CD8-positive, alpha-beta memory T cell (primary cell): ENCODE measurements at regions not wholly inside any gene's neighbourhood (a gene's known extent, or its start where the extent isn't known, plus 50 kb on each side); places are given as distances from the start of the nearest gene placed in this dataset.
"Not testable (repeated sequence)": the region's sequence is repeated elsewhere in the genome, so short reads cannot be mapped to it uniquely, and the experiment has no call there.

Source experiments
- CTCF ChIA-PET: fragments of 350-600 bp; sonication (Branson Sonifier 250); formaldehyde crosslinking; loops from one replicate; lab custom pipeline; 2021; ENCODE audit warnings: antibody characterized with exemption; lab: Charles Lee
- POLR2A ChIA-PET: fragments of 350-600 bp; sonication (Branson Sonifier 250); formaldehyde crosslinking; loops from one replicate; lab custom pipeline; 2021; ENCODE audit warnings: antibody characterized with exemption; lab: Charles Lee
- DNase-seq, 5 donors: peaks; one replicate each; pipeline versions ENCODE4 v3.0.0 to v3.0.0-alpha.2; 2020 to 2022; ENCODE audit warnings: mixed read lengths in 1 of 5
- H3K27ac ChIP-seq: one replicate; pipeline ENCODE4 v1.7.0; 2013; ENCODE audit warnings: low read depth, mild to moderate bottlenecking, low read length, moderate library complexity
- H3K27me3 ChIP-seq: 2 replicates; pipeline ENCODE4 v1.7.0; 2013; ENCODE audit warnings: low read length, mild to moderate bottlenecking; ENCODE audit not compliant: insufficient read depth, poor library complexity, severe bottlenecking
- H3K36me3 ChIP-seq: 2 replicates; pipeline ENCODE4 v1.7.0; 2013; ENCODE audit warnings: mild to moderate bottlenecking, low read length, moderate library complexity; ENCODE audit not compliant: insufficient read depth
- H3K4me1 ChIP-seq: 2 replicates; pipeline ENCODE4 v1.7.0; 2013; ENCODE audit warnings: mild to moderate bottlenecking, low read length, moderate library complexity; ENCODE audit not compliant: insufficient read depth
- H3K4me3 ChIP-seq: 2 replicates; pipeline ENCODE4 v1.7.0; 2013; ENCODE audit warnings: mild to moderate bottlenecking, low read length
- H3K9me3 ChIP-seq: 2 replicates; pipeline ENCODE4 v1.7.0; 2013; ENCODE audit warnings: mild to moderate bottlenecking, low read length
- H3K27ac Mint-ChIP-seq, 8 donors: one replicate each; pipeline ENCODE4 v1.8.0; 2020 to 2021; ENCODE audit warnings: mixed read lengths in 8 of 8, mild to moderate bottlenecking in 6 of 8, inconsistent platforms in 3 of 8, moderate library complexity in 3 of 8
- H3K27me3 Mint-ChIP-seq, 2 donors: one replicate each; pipeline ENCODE4 v1.8.0; 2020 to 2021; ENCODE audit warnings: mixed read lengths in 2 of 2, mild to moderate bottlenecking in 1 of 2, moderate library complexity in 1 of 2
- H3K36me3 Mint-ChIP-seq, 3 donors: one replicate each; pipeline ENCODE4 v1.8.0; 2020 to 2021; ENCODE audit warnings: mixed read lengths in 3 of 3, inconsistent platforms in 1 of 3, mild to moderate bottlenecking in 1 of 3
- H3K4me1 Mint-ChIP-seq, 3 donors: one replicate each; pipeline ENCODE4 v1.8.0; 2020 to 2021; ENCODE audit warnings: mixed read lengths in 3 of 3, inconsistent platforms in 1 of 3, mild to moderate bottlenecking in 1 of 3
- H3K4me3 Mint-ChIP-seq, 7 donors: one replicate each; pipeline ENCODE4 v1.8.0; 2020 to 2021; ENCODE audit warnings: mixed read lengths in 7 of 7, mild to moderate bottlenecking in 6 of 7, moderate library complexity in 4 of 7, inconsistent platforms in 2 of 7
- H3K9me3 Mint-ChIP-seq, 5 donors: one replicate each; pipeline ENCODE4 v1.8.0; 2020 to 2022; ENCODE audit warnings: mixed read lengths in 5 of 5, mild to moderate bottlenecking in 3 of 5, moderate library complexity in 2 of 5, inconsistent platforms in 1 of 5

- H3K36me3 Mint-ChIP-seq, H3K4me3 Mint-ChIP-seq, H3K27me3 Mint-ChIP-seq, H3K27ac ChIP-seq, H3K9me3 ChIP-seq, DNase-seq, H3K4me3 ChIP-seq, H3K27me3 ChIP-seq, H3K27ac Mint-ChIP-seq, H3K9me3 Mint-ChIP-seq, H3K4me1 ChIP-seq, CTCF ChIA-PET, POLR2A ChIA-PET, H3K36me3 ChIP-seq: not testable (repeated sequence)
- H3K4me1 Mint-ChIP-seq: peaks cover 8 to 18% (median 15%) of the 10 kb centered on the region in 3 donors
Measured at GRCh38 chr20:53727239-53727638, 133.6 kb upstream of the ZNF217 start.

GRCh38 chr20:53725575-53725970, 131.9 kb upstream of the ZNF217 start:
- no peaks in the 10 kb centered on the region for H3K27me3 Mint-ChIP-seq
- no peak for DNase-seq
- H3K27ac Mint-ChIP-seq: no peak overlapping the region
- H3K4me3 Mint-ChIP-seq: no peak overlapping the region
- H3K4me3 ChIP-seq: no peak overlapping the region
- H3K9me3 ChIP-seq: no peaks in the 10 kb centered on the region
- no peaks in the 10 kb centered on the region for H3K4me1 ChIP-seq
- ChIA-PET CTCF (no interaction called here), POLR2A (no interaction called here)
- no peaks in the 10 kb centered on the region for H3K27me3 ChIP-seq
- H3K36me3 Mint-ChIP-seq: peaks cover 0 to 2% (median 0%) of the 10 kb centered on the region in 3 donors
- no peaks in the 10 kb centered on the region for H3K9me3 Mint-ChIP-seq
- no peaks in the 10 kb centered on the region for H3K36me3 ChIP-seq
- H3K27ac ChIP-seq: no peak overlapping the region
- peaks cover 12 to 26% (median 20%) of the 10 kb centered on the region in 3 donors for H3K4me1 Mint-ChIP-seq

GRCh38 chr20:53723621-53724020, 130.0 kb upstream of the ZNF217 start:
- POLR2A ChIA-PET: no interaction called here
- H3K27me3 Mint-ChIP-seq: no peaks in the 10 kb centered on the region

GRCh38 chr20:53723045-53723444, 129.4 kb upstream of the ZNF217 start:
- Mint-ChIP-seq H3K27ac (no peak overlapping the region), H3K9me3 (no peaks in the 10 kb centered on the region), H3K36me3 (no peaks in the 10 kb centered on the region), H3K4me1 (peaks cover 5 to 12% (median 9%) of the 10 kb centered on the region in 3 donors), H3K27me3 (no peaks in the 10 kb centered on the region), H3K4me3 (no peak overlapping the region)
- Histone ChIP-seq H3K4me1 (no peaks in the 10 kb centered on the region), H3K27me3 (no peaks in the 10 kb centered on the region), H3K4me3 (no peak overlapping the region), H3K9me3 (no peaks in the 10 kb centered on the region), H3K27ac (no peak overlapping the region), H3K36me3 (no peaks in the 10 kb centered on the region)
- POLR2A ChIA-PET: no interaction called here
- DNase-seq: no peak
- CTCF ChIA-PET: no interaction called here

More at GRCh38 chr20:53723621-53724020, 130.0 kb upstream of the ZNF217 start:
- no peak overlapping the region for H3K27ac Mint-ChIP-seq
- no peak for DNase-seq
- CTCF ChIA-PET: no interaction called here
- no peak overlapping the region for H3K4me3 Mint-ChIP-seq
- peaks cover 7 to 17% (median 14%) of the 10 kb centered on the region in 3 donors for H3K4me1 Mint-ChIP-seq
- no peaks in the 10 kb centered on the region for H3K9me3 Mint-ChIP-seq
- H3K36me3 Mint-ChIP-seq: no peaks in the 10 kb centered on the region
- Histone ChIP-seq H3K27me3 (no peaks in the 10 kb centered on the region), H3K9me3 (no peaks in the 10 kb centered on the region), H3K4me1 (no peaks in the 10 kb centered on the region), H3K4me3 (no peak overlapping the region), H3K36me3 (no peaks in the 10 kb centered on the region), H3K27ac (no peak overlapping the region)

- CTCF ChIA-PET: no interaction called here
- Histone ChIP-seq H3K9me3 (no peaks in the 10 kb centered on the region), H3K27me3 (no peaks in the 10 kb centered on the region), H3K4me1 (no peaks in the 10 kb centered on the region), H3K36me3 (no peaks in the 10 kb centered on the region), H3K4me3 (no peak overlapping the region), H3K27ac (no peak overlapping the region)
- Mint-ChIP-seq H3K36me3 (no peaks in the 10 kb centered on the region), H3K9me3 (no peaks in the 10 kb centered on the region), H3K4me3 (no peak overlapping the region), H3K27ac (no peak overlapping the region), H3K4me1 (peaks cover 5 to 12% (median 9%) of the 10 kb centered on the region in 3 donors), H3K27me3 (no peaks in the 10 kb centered on the region)
- POLR2A ChIA-PET: interaction anchor here (0.6 kb wide), 1 partner anchor 11 kb away, joined by 3 read pairs; no protein-coding TSS in a partner anchor
- DNase-seq: no peak
Measured at GRCh38 chr20:53722515-53723036, 128.9 kb upstream of the ZNF217 start.

GRCh38 chr20:53721445-53721963, 127.9 kb upstream of the ZNF217 start:
- H3K9me3 ChIP-seq, H3K36me3 Mint-ChIP-seq, H3K4me3 ChIP-seq, CTCF ChIA-PET, H3K4me1 ChIP-seq, H3K9me3 Mint-ChIP-seq, H3K27ac Mint-ChIP-seq, H3K27me3 Mint-ChIP-seq, H3K27ac ChIP-seq, H3K4me3 Mint-ChIP-seq, H3K36me3 ChIP-seq, H3K27me3 ChIP-seq, DNase-seq, POLR2A ChIA-PET: not testable (repeated sequence)
- H3K4me1 Mint-ChIP-seq: peaks cover 5 to 12% (median 9%) of the 10 kb centered on the region in 3 donors

GRCh38 chr20:53719171-53719803, 125.6 kb upstream of the ZNF217 start:
- H3K36me3 ChIP-seq, H3K27ac Mint-ChIP-seq, H3K4me3 ChIP-seq, H3K27ac ChIP-seq, POLR2A ChIA-PET, H3K9me3 ChIP-seq, H3K36me3 Mint-ChIP-seq, H3K9me3 Mint-ChIP-seq, H3K4me3 Mint-ChIP-seq, H3K27me3 ChIP-seq, H3K27me3 Mint-ChIP-seq, DNase-seq, H3K4me1 ChIP-seq: not testable (repeated sequence)
- peaks cover 5 to 12% (median 9%) of the 10 kb centered on the region in 3 donors for H3K4me1 Mint-ChIP-seq
- CTCF ChIA-PET: interaction anchor here (1.3 kb wide), 1 partner anchor 205 kb away, joined by 3 read pairs; no protein-coding TSS in a partner anchor

GRCh38 chr20:53718142-53719021, 124.7 kb upstream of the ZNF217 start:
- H3K27me3 Mint-ChIP-seq: peaks cover 0 to 1% of the 10 kb centered on the region in 2 donors
- no peak for DNase-seq
- POLR2A ChIA-PET: no interaction called here
- Histone ChIP-seq H3K4me3 (no peak overlapping the region), H3K27ac (no peak overlapping the region), H3K4me1 (no peaks in the 10 kb centered on the region), H3K36me3 (no peaks in the 10 kb centered on the region), H3K27me3 (no peaks in the 10 kb centered on the region), H3K9me3 (no peaks in the 10 kb centered on the region)
- no peaks in the 10 kb centered on the region for H3K9me3 Mint-ChIP-seq
- peaks cover 5 to 12% (median 9%) of the 10 kb centered on the region in 3 donors for H3K4me1 Mint-ChIP-seq
- CTCF ChIA-PET: interaction anchor here (1.3 kb wide), 1 partner anchor 206 kb away, joined by 3 read pairs; no protein-coding TSS in a partner anchor
- no peak overlapping the region for H3K4me3 Mint-ChIP-seq
- H3K36me3 Mint-ChIP-seq: no peaks in the 10 kb centered on the region
- H3K27ac Mint-ChIP-seq: no peak overlapping the region
